ENCODE measurements at regions not wholly inside any gene's neighbourhood (a gene's known extent, or its start where the extent isn't known, plus 50 kb on each side); places are given as distances from the start of the nearest gene placed in this dataset.
"Not testable (repeated sequence)": the region's sequence is repeated elsewhere in the genome, so short reads cannot be mapped to it uniquely, and the experiment has no call there.

DNA sequence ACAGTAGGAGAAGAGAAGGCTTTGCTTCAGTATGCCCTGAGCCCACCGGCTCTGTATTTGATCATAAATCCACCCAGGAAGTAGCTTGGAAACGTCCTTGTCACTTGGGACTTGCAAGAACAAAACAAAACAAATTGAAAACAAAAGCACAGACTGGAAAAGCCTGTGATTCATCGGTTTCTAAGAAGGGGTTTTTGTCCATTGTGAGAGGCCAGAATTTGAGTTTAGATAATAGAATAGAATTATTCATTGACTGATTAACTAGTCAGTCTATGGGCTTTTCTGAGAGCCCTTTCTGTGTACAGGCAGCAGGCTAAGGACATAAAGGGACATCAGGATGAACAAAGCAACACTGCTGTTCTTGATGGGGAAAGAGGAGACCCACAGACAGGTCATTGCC, 424.8 kb downstream of the IRX1 start:
- no peak overlapping the region for H3K4me3 ChIP-seq (ENCODE audit: low read length)
- H3K4me1 ChIP-seq (ENCODE audit: control insufficient read depth, insufficient read depth, low read length) = no peaks in the 10 kb centered on the region; the same call in 1 of the 2 replicates
- no peaks in the 10 kb centered on the region for H3K36me3 ChIP-seq (ENCODE audit: control insufficient read depth, insufficient read depth, low read length)
- H3K9me3 ChIP-seq (ENCODE audit: control insufficient read depth, insufficient read depth, low read length) = no peaks in the 10 kb centered on the region
- no peaks in the 10 kb centered on the region for H3K27me3 ChIP-seq (ENCODE audit: control insufficient read depth, insufficient read depth, low read length)
- no CpG with 5 or more reads among the region's 3 CpGs for WGBS (ENCODE audit: insufficient coverage, insufficient read length)
- no peak for DNase-seq (ENCODE audit: low read depth, low spot score)
- no peak overlapping the region for H3K27ac ChIP-seq (ENCODE audit: low read length)

DNA sequence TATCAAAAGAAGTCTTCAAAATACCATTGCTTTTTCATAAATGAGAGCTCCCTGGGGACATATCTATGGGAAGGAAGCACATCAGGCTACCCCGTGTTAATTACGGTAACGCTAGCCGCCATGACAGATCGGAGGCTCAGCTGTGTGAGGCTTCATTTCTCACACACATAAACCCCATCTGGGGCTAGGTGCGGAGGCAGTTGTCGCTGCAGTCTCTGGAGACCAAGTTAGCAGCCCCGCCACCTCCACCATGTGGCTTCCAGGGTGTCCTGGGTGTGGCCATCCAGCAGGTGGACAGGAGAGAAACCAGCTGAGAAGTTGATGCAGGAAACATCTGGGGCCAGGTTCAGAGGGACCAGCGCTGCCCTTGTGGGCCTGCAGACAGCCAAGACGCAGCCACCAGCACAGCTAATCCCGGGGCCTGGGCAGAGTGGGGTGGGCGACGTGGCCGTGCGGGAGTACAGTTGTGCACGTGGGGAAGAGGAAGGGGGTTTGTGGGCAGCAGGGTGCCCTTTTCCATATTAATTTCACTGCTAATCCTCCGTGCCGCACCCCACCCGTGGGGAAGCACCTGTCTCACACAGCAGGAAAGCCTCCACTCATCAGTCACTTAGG, 426.5 kb downstream of the IRX1 start:
- no peaks in the 10 kb centered on the region for H3K36me3 ChIP-seq (ENCODE audit: control insufficient read depth, insufficient read depth, low read length)
- H3K27me3 ChIP-seq (ENCODE audit: control insufficient read depth, insufficient read depth, low read length) = no peaks in the 10 kb centered on the region
- H3K9me3 ChIP-seq (ENCODE audit: control insufficient read depth, insufficient read depth, low read length) = no peaks in the 10 kb centered on the region
- DNase-seq (ENCODE audit: low read depth, low spot score) = no peak
- H3K4me1 ChIP-seq (ENCODE audit: control insufficient read depth, insufficient read depth, low read length) = no peaks in the 10 kb centered on the region
- no CpG with 5 or more reads among the region's 19 CpGs for WGBS (ENCODE audit: insufficient coverage, insufficient read length)
- H3K27ac ChIP-seq (ENCODE audit: low read length) = no peak overlapping the region
- no peak overlapping the region for H3K4me3 ChIP-seq (ENCODE audit: low read length)

DNA sequence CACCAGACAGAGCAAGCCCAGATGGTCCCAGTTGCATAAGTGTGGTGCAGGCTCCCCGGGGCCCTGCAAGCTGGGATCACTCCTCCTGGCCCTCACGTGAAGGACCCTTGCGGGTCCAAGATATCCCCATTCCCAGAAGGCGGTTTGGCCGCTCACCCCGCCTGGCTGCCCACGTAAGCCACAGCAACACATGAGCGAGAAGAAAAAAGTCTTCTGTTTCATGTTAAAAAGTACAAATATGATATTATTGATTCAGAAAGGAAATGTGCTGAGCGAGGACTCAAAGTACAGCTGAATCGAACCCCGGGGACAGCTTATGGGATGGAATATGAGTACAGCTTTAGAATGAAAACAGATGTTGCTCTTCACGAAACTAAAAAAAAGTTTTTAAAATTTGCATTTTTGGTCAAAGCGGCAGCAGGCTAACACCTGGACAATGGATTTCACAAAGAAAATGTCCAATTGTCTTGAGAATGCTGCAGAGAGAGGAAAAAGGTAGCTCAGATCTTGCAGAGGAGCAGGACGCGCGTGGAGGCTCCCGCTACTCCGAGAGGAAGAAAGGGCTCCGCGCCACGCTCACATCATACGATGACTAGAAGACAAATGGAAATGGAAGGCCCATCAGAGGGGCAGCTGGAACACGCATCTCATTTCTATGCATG, 427.6 kb downstream of the IRX1 start:
- H3K27me3 ChIP-seq (ENCODE audit: control insufficient read depth, insufficient read depth, low read length) = no peaks in the 10 kb centered on the region
- no peaks in the 10 kb centered on the region for H3K4me1 ChIP-seq (ENCODE audit: control insufficient read depth, insufficient read depth, low read length)
- no peak overlapping the region for H3K4me3 ChIP-seq (ENCODE audit: low read length)
- no peak for DNase-seq (ENCODE audit: low read depth, low spot score)
- no peak overlapping the region for H3K27ac ChIP-seq (ENCODE audit: low read length)
- no CpG with 5 or more reads among the region's 23 CpGs for WGBS (ENCODE audit: insufficient coverage, insufficient read length)
- H3K9me3 ChIP-seq (ENCODE audit: control insufficient read depth, insufficient read depth, low read length) = no peaks in the 10 kb centered on the region
- no peaks in the 10 kb centered on the region for H3K36me3 ChIP-seq (ENCODE audit: control insufficient read depth, insufficient read depth, low read length)

DNA sequence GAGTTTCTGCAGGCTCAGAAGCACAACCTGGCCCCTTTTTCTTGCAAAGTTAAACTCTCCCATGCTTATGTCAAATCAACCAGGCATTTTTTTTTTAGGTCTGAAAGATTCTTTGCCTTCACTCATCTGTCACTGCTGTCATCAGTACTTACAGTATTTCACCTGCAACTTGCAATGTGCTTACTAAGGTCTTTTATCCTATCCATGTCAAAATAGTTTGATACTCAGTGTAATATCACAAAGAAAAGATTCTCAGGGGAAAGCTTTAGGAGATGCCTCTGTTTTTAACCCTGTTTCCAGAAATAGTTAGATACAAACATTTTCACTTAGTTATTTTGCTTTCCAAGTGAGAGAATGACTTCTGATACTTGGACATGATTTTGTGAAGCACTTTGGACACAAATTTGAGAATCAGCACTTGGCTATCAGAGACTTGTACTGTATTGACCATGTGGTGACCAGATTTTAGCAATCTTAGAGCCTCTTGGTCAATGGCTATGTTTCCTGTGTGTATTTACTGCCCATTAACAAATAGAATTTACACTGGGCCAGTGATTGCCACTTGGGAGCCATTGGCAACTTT, 428.2 kb downstream of the IRX1 start:
- Histone ChIP-seq H3K9me3 (ENCODE audit: control insufficient read depth, insufficient read depth, low read length) (no peaks in the 10 kb centered on the region), H3K27me3 (ENCODE audit: control insufficient read depth, insufficient read depth, low read length) (no peaks in the 10 kb centered on the region), H3K36me3 (ENCODE audit: control insufficient read depth, insufficient read depth, low read length) (no peaks in the 10 kb centered on the region), H3K4me1 (ENCODE audit: control insufficient read depth, insufficient read depth, low read length) (no peaks in the 10 kb centered on the region), H3K27ac (ENCODE audit: low read length) (no peak overlapping the region), H3K4me3 (ENCODE audit: low read length) (no peak overlapping the region)
- no peak for DNase-seq (ENCODE audit: low read depth, low spot score)

DNA sequence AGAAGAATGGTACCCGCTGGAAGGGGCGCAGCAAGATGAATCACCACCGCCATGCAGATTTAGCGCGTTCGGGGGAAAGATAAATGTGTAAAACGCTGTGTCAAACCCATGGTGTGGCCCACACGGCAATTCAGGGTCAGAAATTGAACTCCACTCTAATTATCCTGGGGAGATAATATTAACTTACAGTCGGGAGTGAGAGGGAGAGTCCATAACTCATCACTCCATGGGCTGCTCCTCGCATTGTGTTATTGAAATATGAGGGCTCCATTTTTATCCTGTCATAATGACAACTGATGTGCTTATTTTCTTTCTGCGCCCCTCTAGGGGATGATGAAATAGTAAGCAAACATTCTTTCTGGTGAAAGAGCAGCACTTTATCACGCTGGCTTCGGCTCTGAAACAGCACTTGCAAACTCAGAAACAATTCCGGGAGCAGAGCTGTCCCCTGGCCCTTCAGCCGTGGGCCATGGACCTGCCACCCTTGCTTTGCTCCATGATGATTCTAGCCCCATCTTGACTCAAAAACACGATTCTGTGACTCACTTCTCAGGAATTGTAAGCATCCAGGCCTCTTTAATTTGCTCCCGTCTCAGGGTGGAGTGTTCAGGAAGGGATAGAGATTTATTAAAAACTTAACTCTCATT, 431.6 kb downstream of the IRX1 start:
- WGBS (ENCODE audit: insufficient coverage, insufficient read length) = no CpG with 5 or more reads among the region's 17 CpGs
- H3K27ac ChIP-seq (ENCODE audit: low read length) = no peak overlapping the region
- no peaks in the 10 kb centered on the region for H3K27me3 ChIP-seq (ENCODE audit: control insufficient read depth, insufficient read depth, low read length)
- no peak for DNase-seq (ENCODE audit: low read depth, low spot score)
- H3K4me1 ChIP-seq (ENCODE audit: control insufficient read depth, insufficient read depth, low read length) = no peaks in the 10 kb centered on the region
- H3K36me3 ChIP-seq (ENCODE audit: control insufficient read depth, insufficient read depth, low read length) = no peaks in the 10 kb centered on the region
- no peaks in the 10 kb centered on the region for H3K9me3 ChIP-seq (ENCODE audit: control insufficient read depth, insufficient read depth, low read length)
- no peak overlapping the region for H3K4me3 ChIP-seq (ENCODE audit: low read length)

DNA sequence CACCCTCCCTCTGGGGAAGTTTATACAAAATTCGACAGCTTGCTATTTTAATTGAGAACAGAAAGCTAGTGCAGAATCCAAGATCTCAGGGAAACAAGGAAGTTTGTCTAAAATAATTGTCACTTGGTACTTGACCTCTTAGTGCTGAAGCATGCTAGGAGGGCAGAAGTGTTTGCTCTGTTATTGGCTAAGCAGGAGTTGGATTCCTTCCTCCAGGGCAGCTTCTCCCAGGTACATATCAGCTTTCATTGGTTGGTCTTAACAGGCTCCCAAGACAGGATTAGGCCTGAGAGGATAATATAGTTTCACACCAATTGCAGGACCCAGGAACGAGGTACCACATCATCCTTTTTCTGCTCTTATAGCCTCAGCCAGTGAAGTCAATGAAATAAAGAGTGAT, 432.8 kb downstream of the IRX1 start:
- no CpG with 5 or more reads among the region's 2 CpGs for WGBS (ENCODE audit: insufficient coverage, insufficient read length)
- Histone ChIP-seq H3K9me3 (ENCODE audit: control insufficient read depth, insufficient read depth, low read length) (no peaks in the 10 kb centered on the region), H3K27ac (ENCODE audit: low read length) (no peak overlapping the region), H3K4me1 (ENCODE audit: control insufficient read depth, insufficient read depth, low read length) (no peaks in the 10 kb centered on the region), H3K27me3 (ENCODE audit: control insufficient read depth, insufficient read depth, low read length) (no peaks in the 10 kb centered on the region), H3K36me3 (ENCODE audit: control insufficient read depth, insufficient read depth, low read length) (no peaks in the 10 kb centered on the region), H3K4me3 (ENCODE audit: low read length) (no peak overlapping the region)
- no peak for DNase-seq (ENCODE audit: low read depth, low spot score)

DNA sequence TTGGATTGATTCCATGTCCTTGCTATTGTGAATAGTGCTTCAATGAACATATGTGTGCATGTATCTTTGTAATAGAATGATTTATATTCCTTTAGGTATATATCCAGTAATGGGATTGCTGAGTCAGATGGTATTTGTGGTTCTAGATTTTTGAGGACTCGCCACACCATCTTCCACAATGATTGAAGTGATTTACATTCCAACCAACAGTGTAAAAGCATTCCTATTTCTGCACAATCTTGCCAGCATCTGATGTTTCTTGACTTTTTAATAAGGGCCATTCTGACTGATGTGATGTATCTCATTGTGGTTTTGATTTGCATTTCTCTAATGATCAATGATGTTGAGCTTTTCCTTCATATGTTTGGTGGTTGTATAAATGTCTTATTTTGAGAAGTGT, 437.9 kb downstream of the IRX1 start:
- not testable (repeated sequence) for H3K36me3 ChIP-seq (ENCODE audit: control insufficient read depth, insufficient read depth, low read length); DNase-seq (ENCODE audit: low read depth, low spot score); H3K9me3 ChIP-seq (ENCODE audit: control insufficient read depth, insufficient read depth, low read length); H3K27ac ChIP-seq (ENCODE audit: low read length); H3K4me1 ChIP-seq (ENCODE audit: control insufficient read depth, insufficient read depth, low read length); H3K27me3 ChIP-seq (ENCODE audit: control insufficient read depth, insufficient read depth, low read length); H3K4me3 ChIP-seq (ENCODE audit: low read length)
- no CpG with 5 or more reads among the region's 1 CpG for WGBS (ENCODE audit: insufficient coverage, insufficient read length)

DNA sequence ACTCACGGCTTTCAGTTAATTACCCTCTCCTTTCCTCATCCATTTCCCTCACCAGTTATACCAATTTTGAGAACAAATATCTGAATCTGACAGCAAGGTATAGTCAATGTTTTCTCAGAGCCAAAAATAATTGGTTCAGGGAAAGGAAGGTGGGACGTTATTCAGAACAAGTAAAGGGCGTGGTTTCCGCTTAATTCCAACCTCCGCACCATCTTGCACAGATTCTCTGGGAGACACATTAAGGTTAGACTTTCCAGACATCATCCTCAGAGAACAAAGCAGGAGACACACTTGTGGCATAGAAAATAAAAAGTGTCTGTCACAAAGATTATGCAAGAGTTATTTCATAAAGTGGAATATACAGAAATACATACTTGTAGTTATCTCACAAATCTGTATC, 441.2 kb downstream of the IRX1 start:
- Histone ChIP-seq H3K9me3 (ENCODE audit: control insufficient read depth, insufficient read depth, low read length) (no peaks in the 10 kb centered on the region), H3K27ac (ENCODE audit: low read length) (no peak overlapping the region), H3K4me1 (ENCODE audit: control insufficient read depth, insufficient read depth, low read length) (no peaks in the 10 kb centered on the region), H3K4me3 (ENCODE audit: low read length) (no peak overlapping the region), H3K36me3 (ENCODE audit: control insufficient read depth, insufficient read depth, low read length) (no peaks in the 10 kb centered on the region), H3K27me3 (ENCODE audit: control insufficient read depth, insufficient read depth, low read length) (no peaks in the 10 kb centered on the region)
- WGBS (ENCODE audit: insufficient coverage, insufficient read length) = no CpG with 5 or more reads among the region's 5 CpGs
- no peak for DNase-seq (ENCODE audit: low read depth, low spot score)

DNA sequence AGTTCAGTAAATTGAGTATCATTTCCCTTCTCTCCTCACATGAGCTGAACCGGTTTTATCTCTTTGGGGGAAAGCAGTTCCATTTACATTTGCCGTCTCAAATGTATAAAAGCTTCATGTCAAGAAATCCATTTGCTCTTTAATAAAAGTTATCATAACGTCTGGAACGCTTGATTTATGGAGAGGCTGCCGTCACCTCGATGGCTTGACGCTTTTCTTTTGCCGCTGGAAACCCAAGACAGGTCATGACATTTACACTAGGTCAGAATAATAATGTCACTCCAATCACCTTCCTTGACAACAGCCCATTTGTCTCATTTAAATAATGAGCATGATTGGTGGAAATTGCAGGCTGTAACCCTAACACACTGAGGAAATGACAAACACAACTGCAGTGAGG, 443.4 kb downstream of the IRX1 start:
- no peaks in the 10 kb centered on the region for H3K36me3 ChIP-seq (ENCODE audit: control insufficient read depth, insufficient read depth, low read length)
- no peaks in the 10 kb centered on the region for H3K27me3 ChIP-seq (ENCODE audit: control insufficient read depth, insufficient read depth, low read length)
- no peaks in the 10 kb centered on the region for H3K9me3 ChIP-seq (ENCODE audit: control insufficient read depth, insufficient read depth, low read length)
- no peak for DNase-seq (ENCODE audit: low read depth, low spot score)
- no peak overlapping the region for H3K4me3 ChIP-seq (ENCODE audit: low read length)
- H3K27ac ChIP-seq (ENCODE audit: low read length) = no peak overlapping the region
- H3K4me1 ChIP-seq (ENCODE audit: control insufficient read depth, insufficient read depth, low read length) = no peaks in the 10 kb centered on the region
- no CpG with 5 or more reads among the region's 8 CpGs for WGBS (ENCODE audit: insufficient coverage, insufficient read length)

DNA sequence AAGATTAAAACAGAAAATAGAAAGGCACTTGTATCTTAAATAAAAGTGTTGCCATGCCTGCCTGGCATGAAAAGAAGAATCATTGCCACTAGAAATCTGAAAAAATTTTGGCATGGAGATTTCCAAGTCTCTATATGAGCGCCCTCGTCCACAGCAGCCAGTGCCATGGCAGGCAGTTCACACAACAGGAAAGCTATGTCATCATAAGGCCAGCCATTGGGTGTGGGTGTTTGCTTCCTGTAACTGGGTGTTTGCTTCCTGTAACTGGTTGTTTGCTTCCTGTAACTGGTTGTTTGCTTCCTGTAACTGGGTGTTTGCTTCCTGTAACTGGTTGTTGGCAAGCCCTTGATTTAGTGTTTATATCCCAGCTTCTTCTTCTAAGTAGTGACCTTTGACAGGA, 446.7 kb downstream of the IRX1 start:
- Histone ChIP-seq H3K36me3 (ENCODE audit: control insufficient read depth, insufficient read depth, low read length) (no peaks in the 10 kb centered on the region), H3K4me1 (ENCODE audit: control insufficient read depth, insufficient read depth, low read length) (no peaks in the 10 kb centered on the region), H3K27ac (ENCODE audit: low read length) (no peak overlapping the region), H3K4me3 (ENCODE audit: low read length) (no peak overlapping the region), H3K9me3 (ENCODE audit: control insufficient read depth, insufficient read depth, low read length) (no peaks in the 10 kb centered on the region), H3K27me3 (ENCODE audit: control insufficient read depth, insufficient read depth, low read length) (no peaks in the 10 kb centered on the region)
- WGBS (ENCODE audit: insufficient coverage, insufficient read length) = no CpG with 5 or more reads among the region's 2 CpGs
- no peak for DNase-seq (ENCODE audit: low read depth, low spot score)

Measured in iPS DF 6.9 (cell line).